ENCODE measurements at regions not wholly inside any gene's neighbourhood (a gene's known extent, or its start where the extent isn't known, plus 50 kb on each side); places are given as distances from the start of the nearest gene placed in this dataset.

GRCh38 chr7:159237022-159237653 is 92.5 kb upstream of the VIPR2 start:
- H3K9me3 Mint-ChIP-seq: no peaks in the 10 kb centered on the region
- H3K36me3 Mint-ChIP-seq (ENCODE audit: low read depth): no peaks in the 10 kb centered on the region
- no peaks in the 10 kb centered on the region for H3K4me1 Mint-ChIP-seq (ENCODE audit: low read depth)
- no peak overlapping the region for H3K4me3 Mint-ChIP-seq
- no peak overlapping the region for H3K27ac Mint-ChIP-seq
- H3K27me3 Mint-ChIP-seq: peaks cover 18% of the 10 kb centered on the region

GRCh38 chr7:159231017-159231416 is 86.3 kb upstream of the VIPR2 start:
- H3K4me1 Mint-ChIP-seq (ENCODE audit: low read depth): no peaks in the 10 kb centered on the region
- H3K9me3 Mint-ChIP-seq: no peaks in the 10 kb centered on the region
- H3K27ac Mint-ChIP-seq: no peak overlapping the region
- peaks cover 2% of the 10 kb centered on the region for H3K27me3 Mint-ChIP-seq
- H3K4me3 Mint-ChIP-seq: no peak overlapping the region
- H3K36me3 Mint-ChIP-seq (ENCODE audit: low read depth): no peaks in the 10 kb centered on the region

GRCh38 chr7:159229683-159230475 is 85.2 kb upstream of the VIPR2 start:
- no peaks in the 10 kb centered on the region for H3K27me3 Mint-ChIP-seq
- no peaks in the 10 kb centered on the region for H3K36me3 Mint-ChIP-seq (ENCODE audit: low read depth)
- no peak overlapping the region for H3K27ac Mint-ChIP-seq
- no peaks in the 10 kb centered on the region for H3K4me1 Mint-ChIP-seq (ENCODE audit: low read depth)
- H3K9me3 Mint-ChIP-seq: no peaks in the 10 kb centered on the region
- no peak overlapping the region for H3K4me3 Mint-ChIP-seq

GRCh38 chr7:159227433-159227832 is 82.8 kb upstream of the VIPR2 start:
- H3K27ac Mint-ChIP-seq: no peak overlapping the region
- no peaks in the 10 kb centered on the region for H3K27me3 Mint-ChIP-seq
- H3K36me3 Mint-ChIP-seq (ENCODE audit: low read depth): no peaks in the 10 kb centered on the region
- H3K4me1 Mint-ChIP-seq (ENCODE audit: low read depth): no peaks in the 10 kb centered on the region
- no peaks in the 10 kb centered on the region for H3K9me3 Mint-ChIP-seq
- H3K4me3 Mint-ChIP-seq: no peak overlapping the region

- no peak overlapping the region for H3K27ac Mint-ChIP-seq
- H3K27me3 Mint-ChIP-seq: no peaks in the 10 kb centered on the region
- no peaks in the 10 kb centered on the region for H3K9me3 Mint-ChIP-seq
- H3K4me1 Mint-ChIP-seq (ENCODE audit: low read depth): no peaks in the 10 kb centered on the region
- H3K4me3 Mint-ChIP-seq: no peak overlapping the region
- no peaks in the 10 kb centered on the region for H3K36me3 Mint-ChIP-seq (ENCODE audit: low read depth)
Observed at GRCh38 chr7:159226011-159226702, 81.5 kb upstream of the VIPR2 start.

- Mint-ChIP-seq H3K4me1 (ENCODE audit: low read depth) (no peaks in the 10 kb centered on the region), H3K9me3 (no peaks in the 10 kb centered on the region), H3K4me3 (no peak overlapping the region), H3K27me3 (no peaks in the 10 kb centered on the region), H3K27ac (no peak overlapping the region), H3K36me3 (ENCODE audit: low read depth) (no peaks in the 10 kb centered on the region)
Observed at GRCh38 chr7:159218607-159219006, 73.9 kb upstream of the VIPR2 start.

GRCh38 chr7:159218170-159218569 is 73.5 kb upstream of the VIPR2 start:
- Mint-ChIP-seq H3K4me3 (no peak overlapping the region), H3K9me3 (no peaks in the 10 kb centered on the region), H3K4me1 (ENCODE audit: low read depth) (no peaks in the 10 kb centered on the region), H3K27ac (no peak overlapping the region), H3K36me3 (ENCODE audit: low read depth) (no peaks in the 10 kb centered on the region), H3K27me3 (no peaks in the 10 kb centered on the region)

GRCh38 chr7:159215076-159215475 is 70.4 kb upstream of the VIPR2 start:
- H3K4me1 Mint-ChIP-seq (ENCODE audit: low read depth): peaks cover 4% of the 10 kb centered on the region
- no peaks in the 10 kb centered on the region for H3K27me3 Mint-ChIP-seq
- no peak overlapping the region for H3K27ac Mint-ChIP-seq
- H3K4me3 Mint-ChIP-seq: no peak overlapping the region
- no peaks in the 10 kb centered on the region for H3K36me3 Mint-ChIP-seq (ENCODE audit: low read depth)
- no peaks in the 10 kb centered on the region for H3K9me3 Mint-ChIP-seq

GRCh38 chr7:159213253-159213652 is 68.6 kb upstream of the VIPR2 start:
- no peaks in the 10 kb centered on the region for H3K9me3 Mint-ChIP-seq
- peaks cover 4% of the 10 kb centered on the region for H3K4me1 Mint-ChIP-seq (ENCODE audit: low read depth)
- no peaks in the 10 kb centered on the region for H3K27me3 Mint-ChIP-seq
- no peaks in the 10 kb centered on the region for H3K36me3 Mint-ChIP-seq (ENCODE audit: low read depth)
- no peak overlapping the region for H3K4me3 Mint-ChIP-seq
- H3K27ac Mint-ChIP-seq: no peak overlapping the region

- Mint-ChIP-seq H3K4me3 (no peak overlapping the region), H3K9me3 (no peaks in the 10 kb centered on the region), H3K36me3 (ENCODE audit: low read depth) (no peaks in the 10 kb centered on the region), H3K27me3 (no peaks in the 10 kb centered on the region), H3K4me1 (ENCODE audit: low read depth) (peaks cover 4% of the 10 kb centered on the region), H3K27ac (no peak overlapping the region)
Observed at GRCh38 chr7:159212226-159212625, 67.6 kb upstream of the VIPR2 start.

GRCh38 chr7:159211540-159212182 is 67.0 kb upstream of the VIPR2 start:
- Mint-ChIP-seq H3K27ac (no peak overlapping the region), H3K27me3 (no peaks in the 10 kb centered on the region), H3K9me3 (no peaks in the 10 kb centered on the region), H3K4me1 (ENCODE audit: low read depth) (peaks cover 4% of the 10 kb centered on the region), H3K36me3 (ENCODE audit: low read depth) (no peaks in the 10 kb centered on the region), H3K4me3 (no peak overlapping the region)

- Mint-ChIP-seq H3K4me1 (ENCODE audit: low read depth) (peaks cover 4% of the 10 kb centered on the region), H3K9me3 (no peaks in the 10 kb centered on the region), H3K4me3 (no peak overlapping the region), H3K27me3 (no peaks in the 10 kb centered on the region), H3K27ac (no peak overlapping the region), H3K36me3 (ENCODE audit: low read depth) (no peaks in the 10 kb centered on the region)
Observed at GRCh38 chr7:159210581-159211235, 66.0 kb upstream of the VIPR2 start.

- no peaks in the 10 kb centered on the region for H3K27me3 Mint-ChIP-seq
- no peak overlapping the region for H3K27ac Mint-ChIP-seq
- peaks cover 4% of the 10 kb centered on the region for H3K4me1 Mint-ChIP-seq (ENCODE audit: low read depth)
- no peaks in the 10 kb centered on the region for H3K36me3 Mint-ChIP-seq (ENCODE audit: low read depth)
- no peaks in the 10 kb centered on the region for H3K9me3 Mint-ChIP-seq
- no peak overlapping the region for H3K4me3 Mint-ChIP-seq
Observed at GRCh38 chr7:159209429-159209828, 64.8 kb upstream of the VIPR2 start.

GRCh38 chr7:159207951-159208350 is 63.3 kb upstream of the VIPR2 start:
- Mint-ChIP-seq H3K9me3 (no peaks in the 10 kb centered on the region), H3K4me1 (ENCODE audit: low read depth) (peaks cover 4% of the 10 kb centered on the region), H3K27ac (no peak overlapping the region), H3K4me3 (no peak overlapping the region), H3K36me3 (ENCODE audit: low read depth) (no peaks in the 10 kb centered on the region), H3K27me3 (no peaks in the 10 kb centered on the region)

All from stimulated activated naive CD8-positive, alpha-beta T cell treated with anti-CD3 and anti-CD28 coated beads, Interleukin-15, Interleukin-2, amounts not matched to agents 100 ng/mL and 50 ng/mL, for 24 hours (primary cell).